ENCODE measurements at regions not wholly inside any gene's neighbourhood (a gene's known extent, or its start where the extent isn't known, plus 50 kb on each side); places are given as distances from the start of the nearest gene placed in this dataset.
"Not testable (repeated sequence)": the region's sequence is repeated elsewhere in the genome, so short reads cannot be mapped to it uniquely, and the experiment has no call there.

GRCh38 chr1:221274373-221274772 is 395.1 kb downstream of the HLX start:
- Histone ChIP-seq H3K27ac (no peak overlapping the region), H3K36me3 (replicated peaks in 1 of 2; ENCODE audit: insufficient read depth in 1 of 2, low read depth in 2 of 2) (no peaks in the 10 kb centered on the region), H3K9me3 (no peaks in the 10 kb centered on the region), H3K4me1 (no peaks in the 10 kb centered on the region), H3K4me3 (no peak overlapping the region), H3K27me3 (no peaks in the 10 kb centered on the region)
- DNase-seq (no peak), ATAC-seq (no peak)
- 65 to 71% methylated on average over 6 of the region's 6 CpGs for WGBS, 2 donors
- TF ChIP-seq POLR2A (IDR thresholded peaks at IDR 0.05) (no peak), CTCF (IDR thresholded peaks at IDR 0.05) (no peak)
- intact Hi-C loops (cut with DNase I) = no loop called here

DNA sequence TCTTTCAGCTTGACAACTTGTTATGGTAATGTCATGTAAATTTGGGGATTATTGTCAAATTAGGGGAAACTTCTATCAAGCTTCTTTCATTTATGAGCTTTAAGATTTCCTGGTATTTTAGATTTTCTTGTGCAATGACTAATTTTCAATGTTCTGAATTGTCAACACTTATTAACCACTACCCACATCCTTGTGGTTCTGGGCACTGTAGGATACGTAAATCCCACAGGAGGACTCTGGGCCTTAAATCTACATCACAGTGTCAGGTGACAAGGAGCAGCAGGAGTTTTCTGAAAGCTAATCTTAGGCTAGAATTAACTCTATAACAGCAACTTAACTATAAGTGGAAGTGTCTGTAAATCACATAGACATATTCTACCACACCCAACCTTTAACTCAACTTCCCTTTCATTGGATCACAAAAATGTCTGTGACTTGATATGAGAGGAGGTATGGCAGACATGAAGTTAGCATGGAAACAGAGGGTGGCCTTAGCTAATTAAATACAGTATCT is 397.7 kb downstream of the HLX start:
- H3K27me3 ChIP-seq = no peaks in the 10 kb centered on the region
- no peaks in the 10 kb centered on the region for H3K4me1 ChIP-seq

DNA sequence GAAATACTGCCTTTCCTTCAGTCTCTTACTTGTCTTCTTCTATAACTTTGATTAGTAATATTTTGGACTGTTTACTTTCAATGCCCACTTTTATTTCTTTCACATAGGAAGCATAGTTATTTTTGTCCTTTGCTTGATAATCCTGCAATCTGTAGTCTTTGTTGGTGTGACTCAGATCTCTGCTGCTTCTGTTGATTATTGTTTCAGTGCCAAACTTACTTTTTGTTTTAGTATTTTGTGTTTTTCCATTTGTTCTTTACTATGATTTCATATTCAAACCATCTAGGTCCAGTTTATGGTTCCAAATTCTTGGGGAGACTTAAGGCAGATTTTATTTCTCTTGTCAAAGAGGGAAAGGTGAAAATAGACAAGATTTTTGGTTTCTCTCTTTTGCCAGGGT is 399.9 kb downstream of the HLX start:
- intact Hi-C loops (cut with DNase I) = no loop called here
- H3K4me1 ChIP-seq = no peaks in the 10 kb centered on the region
- no peak for TF ChIP-seq CTCF (IDR thresholded peaks at IDR 0.05)
- TF ChIP-seq POLR2A (IDR thresholded peaks at IDR 0.05) = no peak

More for the DNA sequence above, 397.7 kb downstream of the HLX start:
- ATAC-seq (no peak), DNase-seq (no peak)
- no peaks in the 10 kb centered on the region for H3K36me3 ChIP-seq (replicated peaks in 1 of 2; ENCODE audit: insufficient read depth in 1 of 2, low read depth in 2 of 2)
- intact Hi-C loops (cut with DNase I) = no loop called here
- H3K4me3 ChIP-seq = no peak overlapping the region
- H3K27ac ChIP-seq = no peak overlapping the region
- WGBS, 2 donors = 65 to 96% methylated on average over 1 of the region's 1 CpG
- TF ChIP-seq POLR2A (IDR thresholded peaks at IDR 0.05) = no peak
- no peak for TF ChIP-seq CTCF (IDR thresholded peaks at IDR 0.05)
- H3K9me3 ChIP-seq = no peaks in the 10 kb centered on the region

GRCh38 chr1:221283532-221283931 is 404.3 kb downstream of the HLX start:
- TF ChIP-seq POLR2A (IDR thresholded peaks at IDR 0.05) (no peak), CTCF (IDR thresholded peaks at IDR 0.05) (no peak)
- WGBS, 2 donors = 45 to 58% methylated on average over 1 of the region's 1 CpG
- DNase-seq (no peak), ATAC-seq (no peak)
- Histone ChIP-seq H3K27me3 (no peaks in the 10 kb centered on the region), H3K4me3 (no peak overlapping the region), H3K4me1 (no peaks in the 10 kb centered on the region), H3K27ac (no peak overlapping the region), H3K36me3 (replicated peaks in 1 of 2; ENCODE audit: insufficient read depth in 1 of 2, low read depth in 2 of 2) (no peaks in the 10 kb centered on the region), H3K9me3 (no peaks in the 10 kb centered on the region)
- intact Hi-C loops (cut with DNase I) = no loop called here

More for the DNA sequence above, 399.9 kb downstream of the HLX start:
- no peak overlapping the region for H3K27ac ChIP-seq
- no peaks in the 10 kb centered on the region for H3K27me3 ChIP-seq
- DNase-seq (no peak), ATAC-seq (no peak)
- H3K36me3 ChIP-seq (replicated peaks in 1 of 2; ENCODE audit: insufficient read depth in 1 of 2, low read depth in 2 of 2) = no peaks in the 10 kb centered on the region
- no peak overlapping the region for H3K4me3 ChIP-seq
- no peaks in the 10 kb centered on the region for H3K9me3 ChIP-seq

DNA sequence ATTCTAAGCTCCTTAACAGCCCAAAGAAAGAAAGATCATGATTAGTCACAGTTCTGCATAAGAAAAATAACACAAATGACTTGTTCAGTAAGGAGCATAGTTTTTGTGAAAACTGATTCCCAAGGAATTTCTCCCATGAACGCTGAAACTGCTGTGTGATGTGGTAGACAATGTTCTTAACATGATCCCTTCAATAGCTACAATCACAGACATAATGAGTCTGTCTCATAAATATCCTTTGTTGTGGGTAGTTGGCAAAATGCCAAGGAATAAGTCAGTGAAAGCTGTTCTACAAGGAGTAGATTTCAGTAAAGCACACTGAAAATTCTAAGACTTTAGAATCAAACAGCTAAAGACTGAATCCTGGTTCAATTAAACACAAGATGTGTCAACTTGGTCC is 404.8 kb downstream of the HLX start:
- Histone ChIP-seq H3K36me3 (replicated peaks in 1 of 2; ENCODE audit: insufficient read depth in 1 of 2, low read depth in 2 of 2) (no peaks in the 10 kb centered on the region), H3K4me3 (no peak overlapping the region), H3K27ac (no peak overlapping the region), H3K4me1 (no peaks in the 10 kb centered on the region), H3K9me3 (no peaks in the 10 kb centered on the region), H3K27me3 (no peaks in the 10 kb centered on the region)
- DNase-seq = no peak
- intact Hi-C loops (cut with DNase I) = no loop called here
- ATAC-seq = no peak
- 33 to 39% methylated on average over 1 of the region's 1 CpG for WGBS, 2 donors
- TF ChIP-seq CTCF (IDR thresholded peaks at IDR 0.05) = no peak
- TF ChIP-seq POLR2A (IDR thresholded peaks at IDR 0.05) = no peak

- H3K27me3 ChIP-seq; H3K9me3 ChIP-seq; H3K4me1 ChIP-seq; intact Hi-C loops (cut with DNase I); H3K27ac ChIP-seq; H3K4me3 ChIP-seq; DNase-seq; ATAC-seq; H3K36me3 ChIP-seq (replicated peaks in 1 of 2; ENCODE audit: insufficient read depth in 1 of 2, low read depth in 2 of 2): not testable (repeated sequence)
- 72 to 83% methylated on average over 14 of the region's 14 CpGs for WGBS, 2 donors
Measured at GRCh38 chr1:221284991-221285390, 405.7 kb downstream of the HLX start.

DNA sequence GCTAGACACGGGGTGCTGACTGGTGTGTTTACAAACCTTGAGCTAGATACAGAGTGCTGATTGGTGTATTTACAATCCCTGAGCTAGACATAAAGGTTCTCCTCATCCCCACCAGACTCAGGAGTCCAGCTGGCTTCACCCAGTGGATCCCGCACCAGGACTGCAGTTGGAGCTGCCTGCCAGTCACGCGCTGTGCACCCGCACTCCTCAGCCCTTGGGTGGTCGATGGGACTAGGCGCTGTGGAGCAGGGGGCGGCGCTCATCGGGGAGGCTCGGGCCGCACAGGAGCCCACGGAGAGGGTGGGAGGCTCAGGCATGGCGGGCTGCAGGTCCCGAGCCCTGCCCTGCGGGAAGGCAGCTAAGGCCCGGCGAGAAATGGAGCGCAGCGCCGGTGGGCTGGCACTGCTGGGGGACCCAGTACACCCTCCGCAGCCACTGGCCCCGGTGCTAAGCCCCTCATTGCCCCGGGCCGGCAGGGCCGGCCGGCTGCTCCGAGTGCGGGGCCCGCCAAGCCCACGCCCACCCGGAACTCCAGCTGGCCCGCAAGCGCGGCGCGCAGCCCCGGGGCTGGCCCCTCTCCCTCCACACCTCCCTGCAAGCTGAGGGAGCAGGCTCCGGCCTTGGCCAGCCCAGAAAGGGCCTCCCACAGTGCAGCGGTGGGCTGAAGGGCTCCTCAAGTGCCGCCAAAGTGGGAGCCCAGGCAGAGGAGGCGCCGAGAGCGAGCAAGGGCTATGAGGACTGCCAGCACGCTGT is 406.4 kb downstream of the HLX start:
- intact Hi-C loops (cut with DNase I); H3K9me3 ChIP-seq; DNase-seq; H3K4me3 ChIP-seq; ATAC-seq; H3K27me3 ChIP-seq; H3K36me3 ChIP-seq (replicated peaks in 1 of 2; ENCODE audit: insufficient read depth in 1 of 2, low read depth in 2 of 2); H3K27ac ChIP-seq; H3K4me1 ChIP-seq: not testable (repeated sequence)
- 93% methylated on average over 30 to 42 of the region's 45 CpGs for WGBS, 2 donors

All from body of pancreas (tissue), 4 donors.